SK-N-SH (cell line): ENCODE measurements at regions not wholly inside any gene's neighbourhood (a gene's known extent, or its start where the extent isn't known, plus 50 kb on each side); places are given as distances from the start of the nearest gene placed in this dataset.
"Not testable (repeated sequence)": the region's sequence is repeated elsewhere in the genome, so short reads cannot be mapped to it uniquely, and the experiment has no call there.

Source experiments
- CTCF ChIA-PET: fragments of 300-600, 350-600 bp; formaldehyde crosslinking; extraction: SDS; loops from one replicate; lab custom pipeline; 2021; lab: Yijun Ruan, JAX
- POLR2A ChIA-PET: fragments of 350-600 bp; sonication (Branson Sonifier 250); formaldehyde crosslinking; extraction: SDS; loops from one replicate; lab custom pipeline; 2020; ENCODE audit warnings: antibody characterized with exemption, inconsistent platforms; lab: Yijun Ruan, JAX
- DNase-seq: peaks from one replicate; pipeline ENCODE4 v3.0.0; 2012
- H2AFZ ChIP-seq: fragments of 200-600 bp; sonication (generic); 2 replicates; pipeline ENCODE4 v1.8.1; 2016; ENCODE audit warnings: antibody characterized with exemption, mild to moderate bottlenecking, low read depth
- H3F3A ChIP-seq: fragments of 200-600 bp; sonication (generic); replicated peaks from 2 replicates; pipeline ENCODE3; 2016; ENCODE audit warnings: antibody characterized with exemption, mild to moderate bottlenecking; ENCODE audit not compliant: insufficient read depth
- H3K27ac ChIP-seq, 2 experiments: fragments of 200-500 bp in 1 of 2; fragments of 200-600 bp in 1 of 2; sonication (Bioruptor generic) in 1 of 2; sonication (generic), shearing (Covaris generic) in 1 of 2; 2 replicates each; pipeline versions ENCODE4 v1.5.1 to v1.6.1; 2014 to 2016; ENCODE audit warnings: low read depth in 2 of 2, inconsistent platforms in 1 of 2, low read length in 1 of 2, mild to moderate bottlenecking in 1 of 2, mixed read lengths in 1 of 2
- H3K27me3 ChIP-seq: fragments of 200-600 bp; sonication (generic), shearing (Covaris generic); 2 replicates; pipeline ENCODE4 v1.6.1; 2016; ENCODE audit warnings: mixed run types; ENCODE audit not compliant: insufficient read depth
- H3K36me3 ChIP-seq, 2 experiments: fragments of 200-500 bp in 1 of 2; fragments of 200-600 bp in 1 of 2; sonication (Bioruptor generic) in 1 of 2; sonication (generic) in 1 of 2; replicated peaks in 1 of 2; 2 replicates each; pipeline versions ENCODE3 to v1.5.1; 2014 to 2016; ENCODE audit warnings: low read length in 1 of 2, mild to moderate bottlenecking in 1 of 2; ENCODE audit not compliant: insufficient read depth in 2 of 2, control insufficient read depth in 1 of 2
- H3K4me1 ChIP-seq, 2 experiments: fragments of 200-500 bp in 1 of 2; fragments of 200-600 bp in 1 of 2; sonication (Bioruptor generic) in 1 of 2; sonication (generic), shearing (Covaris generic) in 1 of 2; 2 replicates each; pipeline versions ENCODE4 v1.5.1 to v1.6.1; 2014 to 2016; ENCODE audit warnings: low read depth in 1 of 2, low read length in 1 of 2, mixed run types in 1 of 2; ENCODE audit not compliant: insufficient read depth in 2 of 2, control insufficient read depth in 1 of 2
- H3K4me2 ChIP-seq: fragments of 200-600 bp; sonication (generic), shearing (Covaris generic); 2 replicates; pipeline ENCODE4 v1.6.1; 2017; ENCODE audit warnings: mixed run types
- H3K4me3 ChIP-seq, 2 experiments: fragments of 200-500 bp in 1 of 2; fragments of 200-600 bp in 1 of 2; sonication (Bioruptor generic) in 1 of 2; sonication (generic), shearing (Covaris generic) in 1 of 2; 2 replicates each; pipeline versions ENCODE4 v1.5.1 to v1.8.1; 2014 to 2016; ENCODE audit warnings: low read depth in 2 of 2, inconsistent platforms in 1 of 2, low read length in 1 of 2, mild to moderate bottlenecking in 1 of 2, mixed read lengths in 1 of 2, moderate library complexity in 1 of 2
- H3K79me2 ChIP-seq: fragments of 200-600 bp; sonication (generic); 2 replicates; pipeline ENCODE4 v1.8.1; 2017; ENCODE audit warnings: mild to moderate bottlenecking; ENCODE audit not compliant: insufficient read depth
- H3K9ac ChIP-seq: fragments of 200-600 bp; sonication (generic); 2 replicates; pipeline ENCODE4 v1.6.1; 2017; ENCODE audit warnings: mixed run types
- H3K9me2 ChIP-seq: fragments of 200-600 bp; sonication (generic); 2 replicates; pipeline ENCODE4 v1.6.1; 2017; ENCODE audit warnings: mixed run types
- H3K9me3 ChIP-seq: fragments of 200-600 bp; sonication (generic); 2 replicates; pipeline ENCODE4 v1.6.1; 2017; ENCODE audit warnings: mixed run types, mild to moderate bottlenecking, moderate library complexity
- H4K20me1 ChIP-seq: fragments of 200-600 bp; sonication (generic); 2 replicates; pipeline ENCODE4 v1.6.1; 2017; ENCODE audit warnings: mild to moderate bottlenecking, mixed run types; ENCODE audit not compliant: insufficient read depth
- WGBS: methylation state at CpG from one replicate; pipeline ENCODE4 v1.1.6; 2017; ENCODE audit warnings: low lambda C conversion rate; 5-methylcytosine and 5-hydroxymethylcytosine counted together

GRCh38 chr15:30470601-30471365 lies 56.7 kb upstream of the GOLGA8R start:
- POLR2A ChIA-PET, H3K9me2 ChIP-seq, CTCF ChIA-PET, DNase-seq, H3F3A ChIP-seq, H4K20me1 ChIP-seq, H3K79me2 ChIP-seq, H3K4me2 ChIP-seq, H3K27me3 ChIP-seq, H3K4me1 ChIP-seq, H3K36me3 ChIP-seq, H3K9me3 ChIP-seq, H3K27ac ChIP-seq, H2AFZ ChIP-seq: not testable (repeated sequence)
- 0% methylated on average over 7 of the region's 89 CpGs for WGBS
- H3K9ac ChIP-seq, result peak overlapping the region; percentile 43; the same call in 1 of the 2 replicates
- peak overlapping the region in 1 of 2 experiments; percentile 37; a peak in 2 of 4 replicates for H3K4me3 ChIP-seq

- POLR2A ChIA-PET, H3K79me2 ChIP-seq, H4K20me1 ChIP-seq, H3K27me3 ChIP-seq, H2AFZ ChIP-seq, H3K27ac ChIP-seq, CTCF ChIA-PET, H3K4me2 ChIP-seq, H3K9me3 ChIP-seq, DNase-seq, H3F3A ChIP-seq, H3K9me2 ChIP-seq, H3K4me1 ChIP-seq, H3K36me3 ChIP-seq: not testable (repeated sequence)
- Histone ChIP-seq H3K9ac (peak overlapping the region; percentile 43; the same call in 1 of the 2 replicates), H3K4me3 (peak overlapping the region in 1 of 2 experiments; percentile 37; a peak in 1 of 4 replicates)
- WGBS, result no CpG with 5 or more reads among the region's 34 CpGs
Measured at GRCh38 chr15:30471366-30471749, 57.3 kb upstream of the GOLGA8R start.

GRCh38 chr15:30471817-30472551 lies 57.9 kb upstream of the GOLGA8R start:
- H3K4me2 ChIP-seq, H3K79me2 ChIP-seq, H3F3A ChIP-seq, H3K9ac ChIP-seq, H3K27ac ChIP-seq, H3K4me1 ChIP-seq, CTCF ChIA-PET, H3K4me3 ChIP-seq, H3K9me2 ChIP-seq, POLR2A ChIA-PET, H3K9me3 ChIP-seq, DNase-seq, H2AFZ ChIP-seq, H3K36me3 ChIP-seq, H4K20me1 ChIP-seq, H3K27me3 ChIP-seq: not testable (repeated sequence)
- WGBS, result no CpG with 5 or more reads among the region's 10 CpGs

GRCh38 chr15:30484887-30485286 lies 67.0 kb upstream of the GOLGA8Q start:
- not testable (repeated sequence) for H3K4me2 ChIP-seq

GRCh38 chr15:30489237-30489636 lies 62.6 kb upstream of the GOLGA8Q start:
- H3K4me1 ChIP-seq, H2AFZ ChIP-seq, H3K79me2 ChIP-seq, H3K4me3 ChIP-seq, H3K9me3 ChIP-seq, POLR2A ChIA-PET, H3K27me3 ChIP-seq, H3K27ac ChIP-seq, H3K4me2 ChIP-seq, H3K9ac ChIP-seq, DNase-seq, H3K36me3 ChIP-seq, CTCF ChIA-PET, H3K9me2 ChIP-seq, H4K20me1 ChIP-seq, H3F3A ChIP-seq: not testable (repeated sequence)
- WGBS, result 92% methylated on average over 15 of the region's 17 CpGs

More at GRCh38 chr15:30484887-30485286, 67.0 kb upstream of the GOLGA8Q start:
- H3K27me3 ChIP-seq, CTCF ChIA-PET, H3K9ac ChIP-seq, H2AFZ ChIP-seq, H3K9me3 ChIP-seq, H3K9me2 ChIP-seq, H3K27ac ChIP-seq, DNase-seq, H3F3A ChIP-seq, H3K4me3 ChIP-seq, H3K36me3 ChIP-seq, POLR2A ChIA-PET, H3K4me1 ChIP-seq, H3K79me2 ChIP-seq, H4K20me1 ChIP-seq: not testable (repeated sequence)
- 83% methylated on average over 4 of the region's 9 CpGs for WGBS

GRCh38 chr15:30490334-30490733 lies 61.5 kb upstream of the GOLGA8Q start:
- CTCF ChIA-PET, result not testable (repeated sequence)

More at GRCh38 chr15:30490334-30490733, 61.5 kb upstream of the GOLGA8Q start:
- H3K4me3 ChIP-seq, H3K9ac ChIP-seq, H3K9me3 ChIP-seq, H3F3A ChIP-seq, H3K9me2 ChIP-seq, H2AFZ ChIP-seq, H3K36me3 ChIP-seq, H3K27ac ChIP-seq, DNase-seq, H4K20me1 ChIP-seq, H3K4me2 ChIP-seq, POLR2A ChIA-PET, H3K27me3 ChIP-seq, H3K4me1 ChIP-seq, H3K79me2 ChIP-seq: not testable (repeated sequence)
- WGBS, result 71% methylated on average over 1 of the region's 1 CpG
